8988T (cell line): ENCODE measurements at regions not wholly inside any gene's neighbourhood (a gene's known extent, or its start where the extent isn't known, plus 50 kb on each side); places are given as distances from the start of the nearest gene placed in this dataset.
A peak's percentile ranks its signal among the peaks of the same experiment; 100 is the strongest.

Experiments used
- DNase-seq: peaks from one replicate; pipeline ENCODE4 v3.0.0; 2011

GRCh38 chr11:95717314-95717713 is 72.3 kb downstream of the FAM76B start:
- DNase-seq: no peak

DNA sequence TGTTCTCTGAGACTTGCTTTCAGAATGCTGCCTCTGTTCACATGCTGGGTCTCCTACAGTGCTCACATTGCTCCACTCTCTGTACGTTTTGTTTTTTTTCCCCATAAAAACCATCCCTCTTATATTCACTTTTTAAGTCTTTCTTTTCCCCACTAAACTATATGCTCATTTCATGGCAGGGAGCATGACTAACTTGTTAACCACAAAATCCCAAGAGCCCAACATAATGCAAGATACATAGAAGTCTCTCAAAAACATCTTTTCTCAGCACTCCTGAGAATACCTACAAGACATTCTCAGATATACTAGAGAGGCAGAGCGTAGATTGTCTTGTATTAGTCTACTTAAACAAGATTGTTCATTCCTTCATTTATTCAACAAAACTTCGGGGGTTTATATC is 73.3 kb downstream of the FAM76B start:
- DNase-seq: no peak

DNA sequence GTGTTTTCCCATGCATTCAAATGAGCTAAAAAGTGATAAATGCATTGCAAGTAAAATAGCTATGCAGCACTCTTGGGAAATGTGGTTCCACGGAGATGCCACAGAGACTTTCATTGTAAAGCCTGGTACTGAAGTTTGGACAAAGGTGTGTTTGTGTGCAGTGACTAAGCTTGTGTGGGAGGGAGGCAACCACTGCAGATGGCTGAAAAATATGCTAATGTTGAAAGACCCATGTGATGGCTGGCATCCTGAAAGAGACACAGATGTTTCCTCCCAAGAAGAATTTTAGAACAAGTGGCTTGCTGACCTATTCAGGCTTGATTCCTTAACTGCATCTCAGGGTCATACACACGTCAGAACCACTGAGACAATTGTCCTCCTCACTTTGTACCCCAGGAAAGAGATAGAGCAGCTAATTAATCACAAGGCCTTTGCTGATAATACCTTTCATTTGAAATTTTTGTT is 73.8 kb downstream of the FAM76B start:
- DNase-seq: no peak

DNA sequence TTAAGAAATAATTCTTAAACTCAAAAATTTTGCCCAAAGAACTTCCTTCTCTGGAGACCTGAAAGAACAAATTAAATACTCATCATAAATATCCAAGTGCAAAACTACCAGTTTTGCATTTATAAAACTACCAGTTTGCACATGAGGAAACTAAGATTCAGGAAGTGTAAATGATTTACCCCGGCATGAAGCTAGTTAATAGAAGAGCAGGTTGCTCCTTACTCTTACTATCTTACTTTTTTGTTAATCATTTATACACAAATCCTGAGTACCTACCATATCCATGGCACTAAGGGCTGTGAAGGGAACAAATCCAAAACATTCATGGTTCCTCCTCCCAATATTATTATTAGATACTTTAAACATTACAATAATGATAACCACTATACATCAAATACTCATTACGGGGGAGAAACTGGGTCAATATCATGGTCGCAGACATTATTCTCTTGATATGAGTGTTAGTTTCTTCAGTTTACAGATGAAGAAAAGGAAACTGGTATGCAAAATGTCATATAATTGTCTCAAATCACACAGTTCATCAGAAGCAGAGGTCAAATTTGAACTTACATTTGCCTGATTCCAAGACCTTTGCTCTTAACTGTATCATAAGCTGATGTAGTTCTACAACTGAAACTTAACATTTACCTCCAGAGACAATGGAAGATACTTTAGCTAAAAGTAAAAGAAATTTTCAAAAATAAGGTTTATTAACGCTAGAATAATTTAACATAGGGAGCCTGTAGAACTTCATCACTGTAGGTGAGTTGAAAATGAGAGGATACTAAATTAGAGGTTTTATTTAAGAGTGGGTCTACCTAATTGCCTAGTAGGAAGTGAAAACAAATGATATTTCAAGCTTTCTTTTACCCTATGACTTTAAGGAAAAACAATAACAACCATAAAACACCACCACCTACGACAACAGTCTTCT is 74.5 kb downstream of the FAM76B start:
- DNase-seq: no peak

DNA sequence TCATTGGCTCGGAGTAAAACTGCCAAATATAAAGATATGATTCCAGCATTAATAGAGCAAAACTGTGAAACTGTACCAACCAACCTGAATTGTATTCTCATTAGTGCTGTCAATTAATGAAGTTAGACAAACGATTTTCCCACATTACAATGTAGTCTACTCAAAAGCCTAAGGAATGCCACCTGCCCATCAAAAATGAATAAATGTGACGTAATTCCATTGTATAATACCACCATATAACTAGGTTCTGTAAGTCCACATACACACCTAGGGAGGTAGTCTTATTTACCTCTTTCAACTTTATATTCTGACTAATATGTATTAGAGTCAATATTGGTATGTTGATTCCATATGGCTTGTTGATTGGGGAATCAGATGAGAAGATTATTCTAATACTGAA is 76.2 kb downstream of the FAM76B start:
- DNase-seq: no peak

GRCh38 chr11:95711945-95712221 is 77.7 kb downstream of the FAM76B start:
- no peak for DNase-seq

DNA sequence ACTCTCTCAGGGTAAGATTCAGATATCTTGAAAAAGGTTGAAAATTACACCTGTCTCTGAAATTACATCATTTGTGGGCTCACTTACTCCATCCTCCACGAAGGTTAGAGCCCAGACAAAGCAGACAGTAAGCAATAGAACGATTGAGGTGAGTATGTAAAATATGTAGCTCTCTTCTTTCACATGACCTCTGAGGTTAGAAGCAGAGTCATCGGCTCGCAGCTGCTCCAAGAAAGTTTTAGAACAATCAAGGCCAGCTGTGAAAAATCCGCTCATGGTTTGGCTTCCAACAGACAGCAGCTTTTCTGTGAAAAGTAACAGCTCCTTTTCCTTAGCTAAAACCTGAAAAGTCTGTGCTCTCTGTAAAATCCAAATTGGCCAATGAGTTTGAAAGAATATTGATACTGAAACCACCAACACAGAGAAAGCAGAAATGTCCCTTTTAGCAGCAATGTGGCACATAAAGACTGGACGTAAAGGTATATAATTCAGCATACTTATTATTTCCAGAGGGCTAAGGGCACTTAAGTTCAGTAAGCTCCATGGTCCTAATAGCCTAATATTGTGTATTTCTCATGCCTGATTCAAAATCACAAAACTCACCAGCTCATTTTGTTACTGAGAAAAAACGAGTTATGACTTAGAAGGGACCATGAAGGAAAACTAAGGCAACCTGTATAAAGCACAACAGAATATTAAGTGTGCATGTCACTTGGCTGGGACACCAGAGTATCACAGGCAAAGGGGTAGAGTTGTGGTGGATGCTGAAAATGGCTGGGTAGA is 78.2 kb downstream of the FAM76B start:
- DNase-seq: no peak

- DNase-seq: no peak
Measured at GRCh38 chr11:95708681-95709080, 80.9 kb downstream of the FAM76B start.

GRCh38 chr11:95706974-95707387 is 82.6 kb downstream of the FAM76B start:
- no peak for DNase-seq

DNA sequence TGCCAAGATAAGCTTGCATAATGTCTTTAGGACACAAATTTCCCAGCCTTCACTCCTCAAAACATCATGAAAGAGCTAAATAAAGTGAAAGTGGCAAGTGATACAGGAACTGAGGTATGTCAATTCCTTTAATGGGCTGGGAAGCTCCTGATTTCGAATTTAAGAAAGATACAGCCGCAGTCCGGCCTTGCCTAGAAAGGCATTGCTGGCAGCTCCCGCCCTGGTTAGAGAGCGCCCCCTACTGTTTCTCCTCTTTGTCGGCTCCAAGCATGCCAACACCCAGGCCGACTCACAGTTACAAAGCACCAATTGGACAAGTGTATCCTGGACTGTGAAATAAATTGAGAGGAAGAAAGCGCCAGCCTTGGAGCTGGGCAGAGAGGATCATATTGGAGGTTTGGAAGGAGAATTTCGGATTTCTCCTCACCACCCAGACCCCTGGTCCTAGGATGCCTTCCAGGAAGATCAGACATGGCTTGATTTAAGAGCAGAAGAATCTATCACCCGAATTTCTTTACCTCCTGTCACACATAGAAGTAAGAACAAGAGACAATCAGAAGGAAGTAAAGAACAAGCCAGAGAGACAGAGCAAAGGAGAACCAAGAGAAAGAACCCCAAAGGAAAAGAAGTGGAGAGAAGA is 84.0 kb downstream of the FAM76B start:
- DNase-seq: peak; percentile 26

DNA sequence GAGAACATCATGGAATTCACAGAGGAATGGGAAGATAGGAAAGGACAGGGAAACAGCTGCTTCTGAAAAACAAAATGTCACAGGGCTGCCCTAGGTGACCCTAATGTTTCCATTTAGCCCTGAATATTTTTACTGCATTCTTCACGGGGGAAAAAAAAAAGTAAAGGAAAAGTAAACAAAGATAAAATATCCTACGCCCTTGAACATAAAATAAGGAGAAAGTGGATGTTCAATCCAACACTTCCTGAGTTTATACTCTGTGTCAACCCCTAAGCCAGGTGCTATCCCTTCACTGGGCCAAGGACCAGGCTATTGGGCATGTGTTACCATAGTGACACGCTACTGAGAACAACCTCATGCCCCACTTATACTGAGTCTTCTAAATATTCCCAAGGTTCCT is 84.7 kb downstream of the FAM76B start:
- no peak for DNase-seq

GRCh38 chr11:95703049-95703448 is 86.5 kb downstream of the FAM76B start:
- no peak for DNase-seq

GRCh38 chr11:95702526-95702925 is 87.1 kb downstream of the FAM76B start:
- DNase-seq: no peak

- no peak for DNase-seq
Measured at GRCh38 chr11:95700471-95700817, 89.1 kb downstream of the FAM76B start.

- no peak for DNase-seq
Measured at GRCh38 chr11:95699631-95700470, 89.7 kb downstream of the FAM76B start.

DNA sequence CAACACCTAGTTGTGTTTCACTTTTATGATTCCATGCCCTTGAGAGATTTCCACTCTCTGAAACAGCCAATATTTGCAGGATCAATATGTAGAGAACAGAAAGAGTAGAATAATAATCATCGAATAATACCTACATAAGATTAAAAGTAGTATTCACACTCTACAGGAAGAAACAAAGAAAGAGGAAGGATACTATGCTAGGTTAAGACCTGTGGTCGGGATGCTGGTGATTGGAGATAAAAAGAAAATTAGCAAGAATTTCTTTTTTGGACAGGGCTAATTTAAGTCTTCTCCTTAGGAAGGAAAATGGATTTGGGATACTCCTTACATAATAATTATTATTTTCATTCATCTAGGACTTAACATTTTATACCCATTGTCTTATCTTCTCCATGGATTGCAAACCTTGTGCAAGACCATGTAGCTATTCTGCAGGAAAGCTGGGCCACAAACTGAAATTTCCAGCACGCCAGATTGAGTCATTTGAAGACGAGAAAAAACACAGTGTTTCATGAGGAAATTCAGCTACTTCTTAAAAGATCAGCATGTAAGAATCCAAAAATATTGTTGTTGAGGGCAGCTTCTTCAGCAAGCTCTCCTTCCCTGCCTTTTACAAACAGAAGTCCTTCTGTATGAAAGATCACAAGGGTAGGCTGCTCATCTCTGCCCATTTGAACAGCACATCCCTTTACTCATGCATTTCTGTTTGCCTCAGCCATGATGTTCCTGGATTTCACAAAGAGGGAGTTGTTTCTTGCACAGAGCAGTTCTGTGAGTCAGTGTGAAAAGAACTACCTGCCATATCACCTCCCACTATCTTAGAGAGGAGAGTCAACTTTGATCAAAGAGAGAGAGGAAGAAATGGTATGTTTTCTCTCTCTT is 90.7 kb downstream of the FAM76B start:
- no peak for DNase-seq

- DNase-seq: no peak
Measured at GRCh38 chr11:95697614-95698408, 91.8 kb downstream of the FAM76B start.

DNA sequence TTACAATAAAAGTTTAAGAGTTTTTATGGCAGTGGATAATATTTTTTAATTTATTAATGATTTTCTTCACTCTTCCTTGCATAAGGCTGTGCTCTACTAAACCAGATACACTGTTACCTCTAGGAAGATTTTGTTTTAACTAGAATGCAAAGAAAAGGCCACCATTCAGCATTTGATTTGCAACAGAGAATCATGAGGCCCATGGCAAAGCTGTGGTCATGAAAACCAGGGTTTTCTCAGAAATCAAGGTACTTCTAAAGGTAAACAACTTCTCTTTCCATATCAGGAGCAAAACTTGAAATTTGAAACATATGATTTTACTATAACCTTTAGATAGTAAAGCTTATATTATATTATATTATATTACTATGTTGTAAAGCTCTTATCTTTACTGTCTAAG is 94.4 kb downstream of the FAM76B start:
- no peak for DNase-seq

GRCh38 chr11:95693298-95693697 is 96.3 kb downstream of the FAM76B start:
- DNase-seq: no peak

GRCh38 chr11:95692526-95693260 is 96.9 kb downstream of the FAM76B start:
- no peak for DNase-seq
